ENCODE measurements at regions not wholly inside any gene's neighbourhood (a gene's known extent, or its start where the extent isn't known, plus 50 kb on each side); places are given as distances from the start of the nearest gene placed in this dataset.
"Not testable (repeated sequence)": the region's sequence is repeated elsewhere in the genome, so short reads cannot be mapped to it uniquely, and the experiment has no call there.

DNA sequence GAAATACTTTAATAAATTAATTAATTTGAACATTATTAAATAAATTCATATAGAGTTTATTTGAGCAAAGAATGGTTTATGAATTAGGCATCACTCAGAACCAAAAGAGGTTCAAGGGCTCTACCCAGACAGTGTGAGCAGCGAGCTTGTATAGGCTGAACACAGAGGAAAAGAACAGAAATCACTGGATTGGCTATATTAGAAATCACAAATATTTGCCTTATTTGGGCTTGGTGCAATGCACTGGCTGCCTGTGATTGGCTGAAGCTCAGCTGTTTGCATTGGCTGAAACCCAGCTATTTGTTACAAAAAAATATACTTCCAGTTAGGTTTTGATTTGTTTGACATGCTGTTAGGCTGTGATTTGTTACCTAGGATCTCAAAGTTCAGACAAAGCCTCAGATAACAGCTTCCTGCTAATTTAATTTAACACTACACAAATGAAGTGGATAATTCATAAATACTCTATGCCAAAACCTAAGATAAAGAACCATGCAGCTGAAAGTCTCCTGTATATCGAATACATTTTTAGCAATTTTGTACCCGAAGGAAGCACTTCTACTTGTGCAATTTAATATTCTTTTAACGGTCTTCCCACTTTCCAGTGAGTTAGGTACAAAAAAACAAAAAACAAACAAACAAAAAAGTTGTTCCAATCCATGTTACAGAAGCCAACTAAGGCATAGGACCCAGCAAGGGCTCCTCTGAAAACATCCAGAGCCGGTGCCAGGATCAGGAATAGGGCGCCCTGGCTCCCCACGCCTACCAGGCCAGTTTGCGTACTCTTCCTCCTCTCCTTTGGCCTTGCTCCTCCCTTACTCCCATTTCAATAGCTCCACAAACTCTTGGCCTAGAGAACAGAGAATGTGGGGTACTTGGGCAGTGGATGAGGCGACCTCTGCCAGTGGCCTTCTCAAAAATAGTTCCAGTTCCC lies 179.1 kb downstream of the DUSP10 start:
- DNase-seq (ENCODE audit: low read depth in 2 of 2), result peak in 1 of 2 donors; percentile 2

DNA sequence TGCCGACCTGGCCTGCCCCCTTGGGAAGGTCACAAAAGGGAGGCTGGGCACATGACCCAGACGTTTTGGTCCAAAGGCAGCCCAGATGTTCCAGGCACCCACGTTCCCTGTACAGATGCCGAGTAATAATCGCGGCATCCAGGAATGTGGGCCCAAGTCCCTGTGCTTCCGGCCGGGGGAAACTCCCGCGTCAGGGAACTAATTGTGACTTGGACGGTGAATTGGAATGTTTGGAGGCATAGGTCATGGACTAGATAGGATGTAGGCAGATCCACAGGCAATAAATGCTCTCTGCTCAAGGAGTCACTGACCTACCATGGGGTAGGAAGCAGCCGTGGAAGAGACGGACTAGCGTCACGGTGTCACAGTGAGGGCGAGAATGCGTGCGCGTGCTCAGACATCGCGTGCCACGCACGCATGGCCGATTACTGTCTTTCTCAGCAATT lies 178.4 kb downstream of the DUSP10 start:
- DNase-seq (ENCODE audit: low read depth in 2 of 2), result no peak

DNA sequence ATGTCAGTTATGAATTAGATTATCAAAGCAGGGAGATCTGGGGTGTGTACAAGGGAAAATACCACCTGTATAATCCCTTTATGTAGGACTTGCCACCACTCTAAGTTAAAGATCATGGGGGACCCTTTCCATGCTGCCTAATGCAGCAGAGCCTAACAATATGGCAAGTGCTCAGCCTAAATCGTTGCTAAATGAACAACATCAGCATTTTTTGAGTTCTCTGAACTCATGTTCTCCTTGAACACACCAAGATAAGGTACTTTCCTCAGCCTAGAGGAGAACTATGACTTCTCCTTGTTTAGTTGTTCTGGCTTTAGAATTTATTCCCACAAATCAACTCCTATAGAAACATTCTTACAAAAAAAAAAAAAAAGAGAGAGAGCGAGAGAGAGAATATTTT lies 177.0 kb downstream of the DUSP10 start:
- DNase-seq (ENCODE audit: low read depth in 2 of 2), result no peak

DNA sequence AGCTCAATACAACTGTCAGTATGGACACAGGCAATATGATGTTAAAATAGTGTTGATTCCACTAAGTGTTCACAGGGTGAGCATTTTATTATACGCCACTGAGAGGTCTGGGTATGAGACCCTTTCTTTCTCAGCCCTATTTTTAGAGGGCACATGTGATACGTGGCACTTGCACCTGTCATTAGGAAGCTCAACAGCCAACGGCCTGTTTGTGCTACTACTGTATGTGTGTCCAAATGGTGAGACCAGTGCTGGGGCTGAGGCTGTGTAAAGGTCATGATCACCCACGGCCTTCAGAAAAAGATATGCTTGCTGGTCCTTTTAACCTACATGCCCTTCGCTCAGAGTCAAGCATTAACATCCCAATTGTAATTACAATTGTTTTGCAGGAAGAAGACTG lies 176.2 kb downstream of the DUSP10 start:
- DNase-seq (ENCODE audit: low read depth in 2 of 2), result no peak

DNA sequence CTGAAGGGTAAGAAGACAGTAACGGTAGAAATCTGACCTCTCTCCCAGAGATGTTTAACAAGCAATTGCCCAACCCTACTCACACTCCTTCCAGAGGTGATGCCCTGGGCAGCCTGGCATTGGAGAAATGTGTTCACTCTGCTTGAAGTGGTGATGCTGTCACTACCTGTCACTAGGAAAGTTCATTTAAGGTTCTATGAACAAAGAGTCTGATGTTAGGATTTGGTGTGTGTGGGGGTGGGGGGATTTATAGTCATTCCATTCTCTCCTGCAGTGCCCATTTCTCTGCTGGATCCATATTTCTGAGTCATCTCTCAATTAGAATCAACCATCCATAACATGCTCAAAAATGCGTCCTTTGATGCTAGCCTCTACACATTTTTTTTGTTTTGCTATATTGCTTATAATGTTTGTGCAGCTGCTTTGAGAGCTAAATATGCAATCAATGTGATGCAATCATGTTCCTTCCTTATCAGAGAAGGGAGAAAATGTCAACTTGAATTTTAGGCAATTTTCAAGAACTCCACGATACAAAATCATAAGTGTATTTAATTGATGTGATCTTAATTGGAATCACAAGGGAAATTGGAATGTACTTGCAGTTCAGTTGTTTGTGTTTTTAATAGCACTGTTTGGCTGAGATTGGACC lies 173.9 kb downstream of the DUSP10 start:
- no peak for DNase-seq (ENCODE audit: low read depth in 2 of 2)

DNA sequence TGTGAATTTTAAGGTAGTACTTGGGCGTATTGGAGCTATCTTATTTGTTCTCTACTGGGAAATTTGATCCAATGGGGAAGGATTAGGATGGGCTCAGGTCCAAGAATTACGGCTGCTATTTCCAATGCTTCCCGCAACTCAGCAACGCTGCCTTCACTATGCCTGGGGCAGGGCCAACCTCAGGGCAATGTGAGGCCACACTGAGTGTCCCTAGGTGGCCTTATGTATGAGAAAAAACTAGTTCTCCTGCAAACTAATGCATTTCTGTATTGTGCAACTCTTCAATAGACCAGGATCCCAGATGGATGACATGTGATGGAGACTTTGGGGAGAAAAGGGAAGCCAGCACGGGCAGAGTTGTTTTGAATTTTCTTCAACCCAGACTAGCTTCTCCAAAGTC lies 168.1 kb downstream of the DUSP10 start:
- DNase-seq (ENCODE audit: low read depth in 2 of 2), result no peak

DNA sequence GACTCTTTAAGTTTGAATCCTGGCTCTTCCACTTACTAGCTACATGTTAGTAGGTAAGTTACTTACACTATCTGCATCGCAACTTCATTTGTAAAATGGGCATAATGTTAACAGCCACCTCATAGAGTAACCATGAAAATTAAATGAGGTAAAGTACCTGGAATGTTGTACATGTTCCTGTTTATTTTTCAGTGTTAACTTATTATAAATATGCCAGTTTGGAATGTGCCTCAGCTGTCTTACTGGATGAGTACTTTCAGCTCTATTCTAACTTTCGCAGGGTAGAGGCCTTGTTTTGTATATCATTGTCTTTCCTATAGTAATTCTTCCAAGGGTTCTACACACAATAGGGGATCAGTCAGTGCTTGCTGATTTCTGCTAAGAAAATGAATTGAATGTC lies 167.4 kb downstream of the DUSP10 start:
- no peak for DNase-seq (ENCODE audit: low read depth in 2 of 2)

DNA sequence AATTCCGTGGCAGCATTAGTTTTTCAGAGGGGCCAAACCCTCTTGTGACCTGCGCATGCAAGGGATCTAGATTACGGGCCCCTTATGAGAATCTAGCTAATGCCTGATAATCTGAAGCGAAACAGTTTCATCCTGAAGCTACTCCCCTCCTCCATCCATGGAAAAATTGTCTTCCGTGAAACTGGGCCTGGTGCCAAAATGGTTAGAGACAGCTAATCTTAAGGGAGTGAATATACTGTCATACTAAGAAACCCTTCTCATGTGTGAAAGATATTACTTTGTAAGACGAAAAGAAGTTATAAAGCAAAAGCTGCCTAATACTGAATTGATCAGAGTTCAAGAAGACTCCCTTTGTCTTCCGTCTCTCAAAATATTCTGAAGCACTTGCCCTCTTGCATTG lies 166.3 kb downstream of the DUSP10 start:
- DNase-seq (ENCODE audit: low read depth in 2 of 2), result no peak

DNA sequence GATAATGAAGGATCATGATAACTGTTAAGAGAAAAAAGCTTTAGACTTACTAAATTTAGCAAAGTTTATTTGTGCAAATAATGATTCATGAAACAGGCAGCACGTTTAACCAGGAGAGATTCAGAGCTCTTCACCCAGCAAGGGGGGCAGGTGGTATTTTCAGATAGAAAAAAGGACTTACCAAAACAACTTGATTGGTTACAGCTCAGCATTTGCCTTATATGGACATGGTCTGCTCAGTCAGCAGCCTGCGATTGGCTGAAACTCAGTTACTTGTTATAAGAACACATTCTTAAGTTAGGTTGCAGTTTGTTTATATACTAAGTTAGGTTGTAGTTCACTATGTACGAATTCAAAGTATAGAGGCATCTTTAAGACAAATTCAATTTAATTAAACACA lies 165.6 kb downstream of the DUSP10 start:
- DNase-seq (ENCODE audit: low read depth in 2 of 2), result no peak

DNA sequence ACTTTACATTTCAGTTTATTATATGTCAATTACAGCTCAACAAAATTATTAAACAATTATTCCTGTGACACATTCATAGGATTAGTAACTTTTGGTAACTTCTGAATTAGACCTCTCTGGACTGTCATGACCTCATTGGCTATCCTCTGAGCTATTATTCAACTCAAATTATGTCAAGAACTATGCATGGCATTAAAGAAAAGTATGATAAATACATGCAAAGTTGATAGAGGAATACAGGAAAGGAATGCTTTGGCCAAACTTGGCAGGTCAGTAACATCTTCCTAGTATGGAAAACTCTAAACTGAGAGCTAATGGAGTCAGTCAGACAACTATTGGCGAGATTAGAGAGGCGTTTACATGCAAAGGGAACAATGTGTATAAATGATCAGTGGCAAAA lies 158.4 kb downstream of the DUSP10 start:
- DNase-seq (ENCODE audit: low read depth in 2 of 2), result no peak

DNA sequence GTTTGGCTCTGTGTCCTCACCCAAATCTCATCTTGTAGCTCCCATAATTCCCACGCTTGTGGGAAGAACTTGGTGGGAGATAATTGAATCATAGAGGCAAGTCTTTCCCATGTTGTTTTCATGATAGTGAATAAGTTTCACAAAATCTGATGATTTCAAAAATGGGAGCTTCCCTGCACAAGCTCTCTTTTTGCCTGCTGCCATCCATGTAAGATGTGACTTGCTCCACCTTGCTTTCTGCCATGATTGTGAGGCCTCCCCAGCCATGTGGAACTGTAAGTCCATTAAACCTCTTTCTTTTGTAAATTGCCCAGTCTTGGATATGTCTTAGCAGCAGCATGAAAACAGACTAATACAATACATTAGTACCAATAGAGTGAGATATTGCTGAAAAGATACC lies 154.9 kb downstream of the DUSP10 start:
- DNase-seq (ENCODE audit: low read depth in 2 of 2), result not testable (repeated sequence)

DNA sequence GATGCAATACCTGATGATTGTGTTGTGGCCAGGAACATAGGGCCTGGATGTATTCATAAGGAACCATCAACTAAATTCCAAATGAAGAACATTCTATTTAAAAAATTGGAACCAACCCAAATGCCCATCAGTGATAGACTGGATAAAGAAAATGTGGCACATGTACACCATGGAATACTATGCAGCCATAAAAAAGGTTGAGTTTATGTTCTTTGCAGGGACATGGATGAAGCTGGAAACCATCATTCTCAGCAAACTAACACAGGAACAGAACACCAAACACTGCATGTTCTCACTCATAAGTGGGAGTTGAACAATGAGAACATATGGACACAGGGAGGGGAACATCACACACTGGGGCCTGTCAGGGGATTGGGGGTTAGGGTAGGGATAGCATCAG lies 150.6 kb downstream of the DUSP10 start:
- not testable (repeated sequence) for DNase-seq (ENCODE audit: low read depth in 2 of 2)

DNA sequence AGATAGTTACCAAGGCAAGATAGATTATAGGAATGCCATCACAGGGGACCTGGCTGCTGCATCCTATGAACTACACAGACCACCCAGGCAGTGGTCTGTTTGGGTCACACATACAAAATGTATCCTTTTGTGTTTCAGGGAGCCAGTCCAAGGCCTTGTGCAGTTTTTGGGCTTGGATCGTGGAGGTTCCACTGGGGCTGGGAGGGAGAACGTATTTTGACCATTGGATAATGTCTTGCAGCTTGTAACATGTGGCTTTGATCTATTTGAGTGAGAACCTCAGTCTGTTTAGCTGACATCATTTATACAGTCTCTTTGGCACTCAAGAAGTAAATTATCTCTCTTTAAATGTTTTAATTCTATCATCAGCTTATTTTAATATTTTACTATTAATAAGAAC lies 147.3 kb downstream of the DUSP10 start:
- DNase-seq (ENCODE audit: low read depth in 2 of 2), result no peak

DNA sequence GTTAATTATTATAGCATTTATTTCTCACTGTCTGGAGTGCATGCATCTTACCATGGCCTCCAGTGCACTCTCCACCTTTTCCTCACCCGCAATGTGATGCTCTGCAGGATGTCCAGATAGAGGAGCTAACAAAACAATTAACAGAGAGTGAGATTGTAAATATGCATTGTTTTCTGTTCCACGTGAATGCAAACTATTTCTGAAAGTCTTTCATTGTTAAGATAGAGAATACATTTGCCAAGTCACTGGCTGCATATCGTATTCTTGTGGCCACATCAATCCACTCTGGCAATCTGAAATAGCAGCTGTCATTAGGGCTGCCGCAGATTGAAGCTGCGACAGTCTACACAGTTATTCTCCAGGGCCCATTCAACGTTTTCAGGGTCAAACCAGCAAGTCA lies 143.8 kb downstream of the DUSP10 start:
- no peak for DNase-seq (ENCODE audit: low read depth in 2 of 2)

DNA sequence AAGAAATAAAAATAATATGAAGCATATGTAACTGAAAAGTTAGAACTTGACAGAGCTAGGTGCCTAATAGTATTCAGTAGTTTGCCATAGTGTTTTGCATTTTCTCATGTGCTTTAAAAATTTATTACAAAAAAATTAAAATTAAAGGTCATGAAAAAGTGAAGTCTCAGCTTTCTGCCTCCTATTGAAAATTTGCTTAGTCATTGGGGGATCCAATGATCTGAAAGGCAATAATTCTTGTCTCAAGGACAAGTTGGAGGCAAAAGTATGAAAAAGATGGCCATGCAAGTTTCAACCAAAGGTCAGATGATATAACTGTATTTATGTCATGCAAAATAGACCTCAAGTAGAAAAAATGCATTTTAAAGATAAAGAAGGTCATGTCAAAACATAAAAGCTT lies 140.7 kb downstream of the DUSP10 start:
- DNase-seq (ENCODE audit: low read depth in 2 of 2), result no peak

DNA sequence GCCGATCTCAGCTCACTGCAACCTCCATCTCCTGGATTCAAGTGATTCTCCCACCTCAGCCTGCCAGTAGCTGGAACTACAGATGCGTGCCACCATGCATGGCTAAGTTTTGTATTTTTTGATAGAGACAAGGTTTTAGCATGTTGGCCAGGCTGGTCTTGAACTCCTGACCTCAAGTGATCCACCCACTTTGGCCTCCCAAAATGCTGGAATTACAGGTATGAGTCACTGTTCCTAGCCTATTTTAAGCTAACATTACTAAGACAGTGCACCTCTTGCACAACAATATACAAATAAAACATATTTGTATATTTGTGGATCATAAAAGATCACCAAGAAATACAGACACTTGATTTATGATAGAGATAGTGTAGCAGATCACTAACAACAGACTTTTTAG lies 139.1 kb downstream of the DUSP10 start:
- DNase-seq (ENCODE audit: low read depth in 2 of 2), result no peak

DNA sequence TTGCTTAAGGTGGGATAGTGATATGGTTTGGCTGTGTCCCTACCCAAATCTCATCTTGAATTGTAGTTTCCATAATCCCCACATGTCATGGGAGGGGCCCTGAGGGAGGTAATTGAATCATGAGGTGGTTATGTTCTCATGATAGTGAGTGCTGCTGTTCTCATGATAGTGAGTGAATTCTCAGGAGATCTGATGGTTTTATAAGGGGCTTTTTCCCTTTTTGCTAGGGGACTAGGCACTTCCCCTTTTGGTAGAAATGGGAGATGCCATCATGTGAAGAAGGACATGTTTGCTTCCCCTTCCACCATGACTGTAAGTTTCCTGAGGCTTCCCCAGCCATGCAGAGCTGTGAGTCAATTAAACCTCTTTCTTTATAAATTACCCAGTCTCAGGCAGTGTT lies 137.5 kb downstream of the DUSP10 start:
- DNase-seq (ENCODE audit: low read depth in 2 of 2), result not testable (repeated sequence)

DNA sequence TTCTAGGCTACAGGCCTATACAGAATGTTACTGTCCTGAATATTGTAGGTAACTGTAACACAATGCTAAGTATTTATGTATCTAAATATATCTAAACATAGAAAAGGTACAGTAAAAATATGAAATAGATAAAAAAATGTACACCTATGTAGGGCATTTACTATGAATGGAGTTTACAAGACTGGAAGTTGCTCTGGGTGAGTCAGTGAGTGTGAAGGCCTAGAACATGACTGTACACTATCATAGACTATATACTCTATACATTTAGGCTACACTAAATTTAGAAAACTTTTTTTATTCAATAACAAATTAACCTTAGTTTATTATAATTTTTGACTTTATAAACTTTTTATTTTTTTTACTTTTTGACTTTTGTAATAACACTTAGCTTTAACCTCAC lies 136.9 kb downstream of the DUSP10 start:
- DNase-seq (ENCODE audit: low read depth in 2 of 2), result no peak

DNA sequence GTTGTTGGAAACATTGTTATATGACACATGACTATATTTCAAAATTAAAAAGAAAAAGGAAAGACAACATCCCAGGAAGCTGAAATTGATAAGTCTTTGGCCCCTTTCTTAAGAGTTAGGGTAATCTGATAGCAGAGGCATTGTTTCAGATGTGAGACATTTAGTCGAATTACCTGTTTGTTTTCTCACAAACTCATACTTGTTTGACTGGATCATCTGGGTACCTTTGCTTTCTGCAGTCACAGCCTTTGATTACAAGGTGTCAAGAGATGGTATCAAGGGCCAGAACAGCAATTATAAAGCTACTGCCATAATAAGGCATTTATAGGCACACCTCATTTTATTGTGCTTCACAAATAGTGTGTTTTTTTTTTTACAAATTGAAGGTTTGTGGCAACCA lies 136.3 kb downstream of the DUSP10 start:
- DNase-seq (ENCODE audit: low read depth in 2 of 2), result no peak

DNA sequence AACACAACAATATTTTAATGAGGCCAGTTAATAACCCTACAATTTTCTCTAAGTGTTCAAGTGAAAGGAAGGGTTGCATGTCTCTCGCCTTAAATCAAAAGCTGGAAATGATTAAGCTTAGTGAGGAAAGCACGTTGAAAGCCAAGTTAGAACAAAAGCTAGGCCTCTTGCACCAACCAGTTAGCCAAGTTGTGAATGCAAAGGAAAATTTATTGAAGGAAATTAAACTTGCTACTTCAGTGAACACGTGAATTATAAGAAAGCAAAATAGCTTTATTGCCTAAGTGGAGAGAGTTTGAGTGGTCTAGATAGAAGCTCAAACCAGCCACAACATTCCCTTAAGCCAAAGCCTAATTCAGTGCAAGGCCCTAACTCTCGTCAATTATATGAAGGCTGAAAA lies 135.6 kb downstream of the DUSP10 start:
- DNase-seq (ENCODE audit: low read depth in 2 of 2), result no peak

DNA sequence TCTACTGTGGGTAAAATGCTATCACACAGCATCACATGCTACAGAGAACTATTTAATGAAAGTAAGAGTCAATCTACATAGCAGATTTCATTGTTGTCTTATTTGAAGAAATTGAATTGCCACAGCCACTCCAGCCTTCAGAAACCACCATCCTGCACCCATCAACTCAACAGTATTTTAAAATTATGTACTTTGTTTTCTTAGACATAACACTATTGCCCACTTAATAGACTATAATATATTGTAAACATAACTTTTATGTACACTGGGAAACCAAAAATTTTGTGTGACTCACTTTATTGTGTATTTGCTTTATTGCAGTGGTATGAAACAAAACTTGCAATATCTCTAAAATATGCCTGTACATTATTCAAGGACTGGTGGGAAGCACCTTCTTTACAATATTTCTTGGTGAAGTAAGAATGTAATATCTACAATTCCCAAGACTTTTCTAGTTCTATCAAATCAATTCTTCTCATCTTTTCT lies 133.0 kb downstream of the DUSP10 start:
- no peak for DNase-seq (ENCODE audit: low read depth in 2 of 2)

DNA sequence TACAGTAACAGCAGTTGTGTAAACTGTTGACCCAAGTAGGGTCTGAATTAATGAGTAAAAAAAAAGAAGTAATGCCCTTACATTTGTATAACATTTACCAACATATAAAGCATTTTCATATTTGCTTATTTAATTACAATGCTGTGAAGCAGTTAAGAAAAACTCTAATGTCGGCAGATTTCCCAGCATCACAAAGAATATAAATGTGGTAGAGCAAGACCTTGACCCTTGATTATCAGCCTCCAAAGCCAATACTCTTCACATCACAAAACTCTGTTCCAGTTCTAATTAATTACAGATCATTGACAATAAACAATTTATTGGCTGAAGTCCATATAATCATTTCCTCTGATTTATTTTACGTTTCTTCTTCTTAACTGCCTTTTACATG lies 130.2 kb downstream of the DUSP10 start:
- no peak for DNase-seq (ENCODE audit: low read depth in 2 of 2)

Measured in dermis microvascular lymphatic vessel endothelial cell (primary cell).